IMR-90 (cell line): ENCODE measurements at regions not wholly inside any gene's neighbourhood (a gene's known extent, or its start where the extent isn't known, plus 50 kb on each side); places are given as distances from the start of the nearest gene placed in this dataset.

Experiments used
- ATAC-seq: fragments of 200-7000 bp; cut with Tn5 transposase; 2 replicates; pipeline ENCODE4 v1.9.1; 2020; ENCODE audit warnings: low read depth, mild to moderate bottlenecking, moderate library complexity
- BruUV-seq: library from RNA; stranded (reverse); fragments of 400-500 nt; replicated peaks from 2 replicates; lab custom pipeline; 2021; lab: Mats Ljungman, UMichigan
- CTCF ChIA-PET: fragments of 300-600 bp; formaldehyde crosslinking; extraction: SDS; loops from one replicate; lab custom pipeline; 2021; ENCODE audit warnings: antibody characterized with exemption; lab: Yijun Ruan, JAX
- POLR2A ChIA-PET: fragments of 300-600 bp; sonication (Branson Sonifier 250); formaldehyde crosslinking; loops from one replicate; lab custom pipeline; 2022; ENCODE audit warnings: antibody characterized with exemption; ENCODE audit not compliant: unreplicated experiment; lab: Charles Lee
- DNase-seq: peaks from one replicate; pipeline ENCODE4 v3.0.0; 2013
- H2AFZ ChIP-seq: replicated peaks from 2 replicates; pipeline ENCODE3; 2013; ENCODE audit warnings: low read length, mild to moderate bottlenecking; ENCODE audit not compliant: poor library complexity
- H2AK5ac ChIP-seq: 2 replicates; pipeline ENCODE4 v1.6.1; 2013; ENCODE audit warnings: low read depth, low read length, inconsistent platforms
- H2AK9ac ChIP-seq: replicated peaks from 2 replicates; pipeline ENCODE3; 2013; ENCODE audit warnings: mild to moderate bottlenecking, low read depth, low read length, moderate library complexity; ENCODE audit not compliant: poor library complexity
- H2BK120ac ChIP-seq: 2 replicates; pipeline ENCODE4 v1.6.1; 2013; ENCODE audit warnings: low read depth, low read length, inconsistent platforms
- H2BK15ac ChIP-seq: 3 replicates; pipeline ENCODE4 v1.6.1; 2013; ENCODE audit warnings: low read depth, low read length, inconsistent platforms
- H2BK20ac ChIP-seq: 2 replicates; pipeline ENCODE4 v1.6.1; 2013; ENCODE audit warnings: low read depth, mild to moderate bottlenecking, inconsistent platforms, low read length, moderate library complexity
- H2BK5ac ChIP-seq: 2 replicates; pipeline ENCODE4 v1.6.1; 2013; ENCODE audit warnings: mild to moderate bottlenecking, low read depth, low read length, inconsistent platforms; ENCODE audit not compliant: poor library complexity, severe bottlenecking
- H3K14ac ChIP-seq: replicated peaks from 2 replicates; pipeline ENCODE4 v1.6.1; 2013; ENCODE audit warnings: low read depth, low read length, inconsistent platforms
- H3K18ac ChIP-seq: 2 replicates; pipeline ENCODE4 v1.6.1; 2013; ENCODE audit warnings: low read depth, low read length, control low read depth
- H3K23ac ChIP-seq: 2 replicates; pipeline ENCODE4 v1.6.1; 2013; ENCODE audit warnings: low read depth, low read length, inconsistent platforms
- H3K27ac ChIP-seq: 2 replicates; pipeline ENCODE4 v1.5.1; 2013; ENCODE audit warnings: mild to moderate bottlenecking, control low read depth, low read length; ENCODE audit not compliant: insufficient read depth
- H3K27me3 ChIP-seq: 2 replicates; pipeline ENCODE4 v1.6.1; 2013; ENCODE audit warnings: low read length; ENCODE audit not compliant: control insufficient read depth, insufficient read depth
- H3K36me3 ChIP-seq: 2 replicates; pipeline ENCODE4 v1.6.1; 2013; ENCODE audit warnings: low read length, mixed read lengths; ENCODE audit not compliant: control insufficient read depth, insufficient read depth
- H3K4ac ChIP-seq: 2 replicates; pipeline ENCODE4 v1.6.1; 2013; ENCODE audit warnings: low read depth, low read length, inconsistent platforms
- H3K4me1 ChIP-seq: 2 replicates; pipeline ENCODE4 v1.6.1; 2013; ENCODE audit warnings: low read length, mixed read lengths; ENCODE audit not compliant: control insufficient read depth, insufficient read depth
- H3K4me2 ChIP-seq: 2 replicates; pipeline ENCODE4 v1.6.1; 2013; ENCODE audit warnings: low read depth, mild to moderate bottlenecking, control low read depth, low read length, moderate library complexity
- H3K4me3 ChIP-seq: 2 replicates; pipeline ENCODE4 v1.5.1; 2013; ENCODE audit warnings: low read depth, mild to moderate bottlenecking, control low read depth, low read length, moderate library complexity; ENCODE audit not compliant: insufficient read depth
- H3K56ac ChIP-seq: 2 replicates; pipeline ENCODE4 v1.6.1; 2013; ENCODE audit warnings: low read length, inconsistent platforms; ENCODE audit not compliant: insufficient read depth; ENCODE audit errors: extremely low read depth
- H3K79me1 ChIP-seq, 2 experiments: 2 replicates each; pipeline ENCODE4 v1.6.1; 2013; ENCODE audit warnings: low read length in 2 of 2, inconsistent platforms in 1 of 2, low read depth in 1 of 2
- H3K9ac ChIP-seq: 2 replicates; pipeline ENCODE4 v1.6.1; 2013; ENCODE audit warnings: low read depth, low read length, control low read depth
- H3K9me1 ChIP-seq: 2 replicates; pipeline ENCODE4 v1.6.1; 2013; ENCODE audit warnings: low read length, inconsistent platforms; ENCODE audit not compliant: insufficient read depth
- H3K9me3 ChIP-seq: 2 replicates; pipeline ENCODE4 v1.6.1; 2013; ENCODE audit warnings: low read length; ENCODE audit not compliant: control insufficient read depth, insufficient read depth
- H4K20me1 ChIP-seq: 2 replicates; pipeline ENCODE4 v1.6.1; 2013; ENCODE audit warnings: low read length, inconsistent platforms; ENCODE audit not compliant: insufficient read depth
- H4K5ac ChIP-seq: 2 replicates; pipeline ENCODE4 v1.6.1; 2013; ENCODE audit warnings: mild to moderate bottlenecking, low read depth, low read length, control low read depth
- H4K8ac ChIP-seq, 2 experiments: 2 replicates each; pipeline ENCODE4 v1.6.1; 2013; ENCODE audit warnings: low read depth in 2 of 2, low read length in 2 of 2, control low read depth in 1 of 2, inconsistent platforms in 1 of 2
- H4K91ac ChIP-seq: 2 replicates; pipeline ENCODE4 v1.6.1; 2013; ENCODE audit warnings: low read depth, low read length, inconsistent platforms; ENCODE audit not compliant: insufficient read depth
- BHLHE40 ChIP-seq: fragments of 150-350 bp; IDR thresholded peaks from 2 replicates; pipeline ENCODE4 v1.6.1; 2016; ENCODE audit warnings: mild to moderate bottlenecking, low read depth, low read length
- CEBPB ChIP-seq: IDR thresholded peaks from 2 replicates; pipeline ENCODE4 v1.6.1; 2012; ENCODE audit warnings: low read depth, low read length, improper control_type of control experiment
- CHD1 ChIP-seq: IDR thresholded peaks from 2 replicates; pipeline ENCODE4 v1.6.1; 2012; ENCODE audit warnings: low read depth, low read length, improper control_type of control experiment
- CTCF ChIP-seq: conservative IDR thresholded peaks from 2 replicates; pipeline ENCODE4 v1.5.1; 2012; ENCODE audit warnings: mild to moderate bottlenecking, low read depth, low read length, improper control_type of control experiment
- ELK1 ChIP-seq: fragments of 150-350 bp; IDR thresholded peaks from 2 replicates; pipeline ENCODE4 v1.6.1; 2016; ENCODE audit warnings: low read depth, mild to moderate bottlenecking, low read length, moderate library complexity, borderline replicate concordance
- FOS ChIP-seq: fragments of 150-350 bp; IDR thresholded peaks from 2 replicates; pipeline ENCODE4 v1.6.1; 2016; ENCODE audit warnings: low read depth, low read length
- MAFK ChIP-seq: IDR thresholded peaks from 2 replicates; pipeline ENCODE4 v1.6.1; 2012; ENCODE audit warnings: low read depth, low read length, improper control_type of control experiment
- MAZ ChIP-seq: IDR thresholded peaks from 2 replicates; pipeline ENCODE4 v1.6.1; 2012; ENCODE audit warnings: low read depth, mild to moderate bottlenecking, low read length, improper control_type of control experiment, moderate library complexity, borderline replicate concordance
- MXI1 ChIP-seq: IDR thresholded peaks from 2 replicates; pipeline ENCODE4 v1.6.1; 2012; ENCODE audit warnings: low read depth, mild to moderate bottlenecking, low read length, moderate library complexity, borderline replicate concordance
- NFE2L2 ChIP-seq: fragments of 150-350 bp; IDR thresholded peaks from 2 replicates; pipeline ENCODE4 v1.6.1; 2016; ENCODE audit warnings: low read depth, mild to moderate bottlenecking, low read length
- POLR2A ChIP-seq: IDR thresholded peaks from 2 replicates; pipeline ENCODE4 v1.6.1; 2012; ENCODE audit warnings: mild to moderate bottlenecking, low read depth, low read length
- RAD21 ChIP-seq: IDR thresholded peaks from 2 replicates; pipeline ENCODE4 v1.6.1; 2012; ENCODE audit warnings: low read length, improper control_type of control experiment
- RCOR1 ChIP-seq: IDR thresholded peaks from 2 replicates; pipeline ENCODE4 v1.6.1; 2012; ENCODE audit warnings: mild to moderate bottlenecking, low read length, improper control_type of control experiment; ENCODE audit not compliant: insufficient replicate concordance
- RFX5 ChIP-seq: IDR thresholded peaks from 2 replicates; pipeline ENCODE4 v1.8.0; 2012; ENCODE audit warnings: low read depth, mild to moderate bottlenecking, low read length, moderate library complexity
- SMC3 ChIP-seq: fragments of 150-350 bp; IDR thresholded peaks from 2 replicates; pipeline ENCODE4 v1.6.1; 2016; ENCODE audit warnings: low read depth, mild to moderate bottlenecking, antibody characterized with exemption, low read length, moderate library complexity
- USF2 ChIP-seq: fragments of 150-350 bp; IDR thresholded peaks from 2 replicates; pipeline ENCODE4 v1.6.1; 2017; ENCODE audit warnings: mild to moderate bottlenecking, antibody characterized with exemption, low read length, low read depth
- WGBS, 2 experiments: methylation state at CpG; one replicate each; pipeline versions ENCODE4 v1.1.5 to v1.1.7; 2013; ENCODE audit warnings: missing lambda C conversion rate in 2 of 2; ENCODE audit not compliant: insufficient read length in 1 of 2; ENCODE audit errors: extremely low coverage in 2 of 2; 5-methylcytosine and 5-hydroxymethylcytosine counted together
- dilution Hi-C: fragments of 300-500 bp; cut with HindIII; formaldehyde crosslinking; loops from one replicate; pipeline ENCODE4 v1.14.3; 2018; ENCODE audit warnings: low sequenced_read_pairs; ENCODE audit not compliant: unreplicated experiment
- in situ Hi-C: fragments of 300-500 bp; cut with MboI; formaldehyde crosslinking; loops from 3 replicates; pipeline ENCODE4 v1.14.3; 2019; ENCODE audit warnings: low sequenced_read_pairs, inconsistent platforms, mixed read lengths
- intact Hi-C: fragments of 100-400 bp; cut with micrococcal nuclease; formaldehyde crosslinking; loops from 2 replicates; pipeline ENCODE4 v1.10.0; 2022

GRCh38 chr11:25734591-25735211 is 597.2 kb upstream of the ANO3 start:
- no peak overlapping the region for H3K4me2 ChIP-seq
- intact Hi-C loops: loop anchor here (5.0 kb wide), 1 partner anchor 1237 kb away; the partner anchor contains the start of gene LUZP2
- no peak overlapping the region for H3K18ac ChIP-seq
- no TSS peak for BruUV-seq
- H2BK120ac ChIP-seq: no peak overlapping the region
- H4K5ac ChIP-seq: no peak overlapping the region
- no peak overlapping the region for H2AFZ ChIP-seq
- DNase-seq: peak; percentile 19
- H2AK9ac ChIP-seq: no peak overlapping the region
- ChIA-PET POLR2A (no interaction called here), CTCF (interaction anchor here (0.6 to 0.7 kb wide), 4 partner anchors 46 to 385 kb away, joined by 3 to 4 read pairs (median 4); no protein-coding TSS in a partner anchor)
- H3K9ac ChIP-seq: no peak overlapping the region
- TF ChIP-seq RAD21: 0 out of 2 replicates have a peak, but pooled peaks have one; percentile 24
- TF ChIP-seq FOS: no peak
- TF ChIP-seq RCOR1: no peak
- TF ChIP-seq SMC3: no peak
- no peak for TF ChIP-seq RFX5
- TF ChIP-seq CTCF: peak; percentile 32
- TF ChIP-seq MAZ: no peak
- TF ChIP-seq MXI1: no peak
- TF ChIP-seq CHD1: no peak
- no peak for TF ChIP-seq POLR2A
- TF ChIP-seq USF2: no peak
- TF ChIP-seq BHLHE40: no peak
- TF ChIP-seq NFE2L2: no peak
- TF ChIP-seq ELK1: no peak
- TF ChIP-seq CEBPB: no peak
- TF ChIP-seq MAFK: no peak
- no peaks in the 10 kb centered on the region for H3K9me3 ChIP-seq
- dilution Hi-C loops: no loop called here
- no CpG with 5 or more reads among the region's 2 CpGs for WGBS, 2 experiments
- no peak overlapping the region for H3K56ac ChIP-seq
- no peak overlapping the region for H2BK15ac ChIP-seq
- no peak overlapping the region for H2BK5ac ChIP-seq
- H2AK5ac ChIP-seq: no peak overlapping the region
- no peak overlapping the region for H3K23ac ChIP-seq
- no peak overlapping the region for H3K4ac ChIP-seq
- no peaks in the 10 kb centered on the region for H4K20me1 ChIP-seq
- H3K36me3 ChIP-seq: no peaks in the 10 kb centered on the region
- no peak overlapping the region for H3K27ac ChIP-seq
- H3K9me1 ChIP-seq: no peaks in the 10 kb centered on the region
- ATAC-seq: 0 out of 2 replicates have a peak, but pooled peaks have one; percentile 40
- no peak overlapping the region for H3K4me3 ChIP-seq
- H2BK20ac ChIP-seq: no peak overlapping the region
- H3K27me3 ChIP-seq: no peaks in the 10 kb centered on the region
- H4K91ac ChIP-seq: no peak overlapping the region
- no peaks in the 10 kb centered on the region for H3K4me1 ChIP-seq
- H4K8ac ChIP-seq: no peak overlapping the region
- in situ Hi-C loops: no loop called here
- no peak overlapping the region for H3K14ac ChIP-seq
- H3K79me1 ChIP-seq: no peaks in the 10 kb centered on the region
